ENCODE measurements at regions not wholly inside any gene's neighbourhood (a gene's known extent, or its start where the extent isn't known, plus 50 kb on each side); places are given as distances from the start of the nearest gene placed in this dataset.

- POLR2A ChIA-PET: no interaction called here
- Histone ChIP-seq H2AFZ (ENCODE audit: insufficient read depth, low read depth, low read length, poor library complexity, severe bottlenecking) (no peak overlapping the region), H4K20me1 (ENCODE audit: control insufficient read depth, insufficient read depth, low read length, poor library complexity, severe bottlenecking) (no peaks in the 10 kb centered on the region)
Measured at GRCh38 chr3:177476495-177476894, 279.2 kb upstream of the TBL1XR1 start.

DNA sequence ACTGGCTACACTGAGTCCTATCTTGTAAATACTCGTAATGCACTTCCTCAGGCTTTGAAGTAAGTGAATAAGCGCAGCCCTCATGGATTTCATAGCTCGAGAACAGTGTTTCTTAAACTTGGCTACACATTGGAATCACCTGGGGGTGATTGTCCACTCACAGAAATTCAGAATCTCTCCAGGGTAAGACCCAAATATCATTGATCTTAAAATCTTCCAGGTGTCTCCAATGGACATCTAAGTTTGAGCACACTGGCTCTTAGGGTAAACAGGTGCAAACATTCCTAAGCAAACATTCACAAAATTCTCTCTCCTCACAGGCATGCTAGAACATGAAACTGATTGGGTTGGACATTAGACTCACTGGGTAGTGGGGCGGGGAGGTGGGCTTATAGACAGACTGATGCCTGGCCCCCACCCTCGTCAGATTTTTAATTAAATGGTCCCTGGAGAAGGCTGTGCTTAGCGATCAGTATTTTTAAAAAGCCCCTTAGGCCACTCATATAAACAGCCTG, 279.7 kb upstream of the TBL1XR1 start:
- no peak overlapping the region for H3K9ac ChIP-seq (ENCODE audit: low read length)
- H3K79me2 ChIP-seq (ENCODE audit: control insufficient read depth, insufficient read depth, low read length): no peaks in the 10 kb centered on the region
- WGBS (ENCODE audit: insufficient coverage): 100% methylated on average over 3 of the region's 6 CpGs
- no peak overlapping the region for H3K4me2 ChIP-seq (replicated peaks; ENCODE audit: low read depth, low read length, poor library complexity, severe bottlenecking)
- no peak for DNase-seq
- H2AFZ ChIP-seq (ENCODE audit: insufficient read depth, low read depth, low read length, poor library complexity, severe bottlenecking): no peak overlapping the region
- intact Hi-C loops (cut with micrococcal nuclease): no loop called here
- ChIA-PET POLR2A (no interaction called here), CTCF (no interaction called here)
- H3K27me3 Mint-ChIP-seq: no peaks in the 10 kb centered on the region
- H3K27ac Mint-ChIP-seq: no peak overlapping the region
- no peaks in the 10 kb centered on the region for H3K27me3 ChIP-seq (replicated peaks in 1 of 4; ENCODE audit: control extremely low read depth in 1 of 4, control insufficient read depth in 3 of 4, insufficient read depth in 4 of 4, low read length in 3 of 4)
- no peaks in the 10 kb centered on the region for H4K20me1 ChIP-seq (ENCODE audit: control insufficient read depth, insufficient read depth, low read length, poor library complexity, severe bottlenecking)
- no peak for ATAC-seq (ENCODE audit: low read depth)
- H3K9me3 ChIP-seq (ENCODE audit: control extremely low read depth in 1 of 3, control insufficient read depth in 2 of 3, insufficient read depth in 1 of 3, low read length in 2 of 3): no peaks in the 10 kb centered on the region
- no peak overlapping the region for H3K27ac ChIP-seq (ENCODE audit: low read length in 2 of 2)
- no peaks in the 10 kb centered on the region for H3K9me3 Mint-ChIP-seq (ENCODE audit: insufficient read depth)
- no peak overlapping the region for H3K4me3 ChIP-seq (ENCODE audit: control extremely low read depth in 1 of 5, extremely low read depth in 1 of 5, insufficient read depth in 1 of 5, low read depth in 2 of 5, low read length in 4 of 5)
- TF ChIP-seq CTCF (IDR thresholded peaks at IDR 0.05) (no peak), EZH2 (IDR thresholded peaks at IDR 0.05; ENCODE audit: borderline replicate concordance, insufficient read depth, low read depth, low read length, poor library complexity, severe bottlenecking) (no peak)
- no peak overlapping the region for H3K4me3 Mint-ChIP-seq
- peaks cover 2% of the 10 kb centered on the region for H3K4me1 Mint-ChIP-seq
- H3K36me3 ChIP-seq (replicated peaks in 1 of 2; ENCODE audit: control extremely low read depth in 1 of 2, control insufficient read depth in 1 of 2, extremely low read depth in 1 of 2, insufficient read depth in 2 of 2, low read length in 1 of 2): no peaks in the 10 kb centered on the region
- H3K4me1 ChIP-seq (ENCODE audit: control insufficient read depth in 2 of 2, insufficient read depth in 2 of 2, low read length in 2 of 2): no peaks in the 10 kb centered on the region

More at GRCh38 chr3:177476495-177476894, 279.2 kb upstream of the TBL1XR1 start:
- no CpG with 5 or more reads among the region's 7 CpGs for WGBS (ENCODE audit: insufficient coverage)
- H3K4me3 Mint-ChIP-seq: no peak overlapping the region
- Histone ChIP-seq H3K9ac (ENCODE audit: low read length) (no peak overlapping the region), H3K4me2 (replicated peaks; ENCODE audit: low read depth, low read length, poor library complexity, severe bottlenecking) (no peak overlapping the region), H3K79me2 (ENCODE audit: control insufficient read depth, insufficient read depth, low read length) (no peaks in the 10 kb centered on the region), H3K27me3 (replicated peaks in 1 of 4; ENCODE audit: control extremely low read depth in 1 of 4, control insufficient read depth in 3 of 4, insufficient read depth in 4 of 4, low read length in 3 of 4) (no peaks in the 10 kb centered on the region), H3K4me3 (ENCODE audit: control extremely low read depth in 1 of 5, extremely low read depth in 1 of 5, insufficient read depth in 1 of 5, low read depth in 2 of 5, low read length in 4 of 5) (no peak overlapping the region), H3K9me3 (ENCODE audit: control extremely low read depth in 1 of 3, control insufficient read depth in 2 of 3, insufficient read depth in 1 of 3, low read length in 2 of 3) (no peaks in the 10 kb centered on the region), H3K27ac (ENCODE audit: low read length in 2 of 2) (no peak overlapping the region), H3K36me3 (replicated peaks in 1 of 2; ENCODE audit: control extremely low read depth in 1 of 2, control insufficient read depth in 1 of 2, extremely low read depth in 1 of 2, insufficient read depth in 2 of 2, low read length in 1 of 2) (no peaks in the 10 kb centered on the region), H3K4me1 (ENCODE audit: control insufficient read depth in 2 of 2, insufficient read depth in 2 of 2, low read length in 2 of 2) (no peaks in the 10 kb centered on the region)
- ATAC-seq (ENCODE audit: low read depth) (no peak), DNase-seq (no peak)
- TF ChIP-seq CTCF (IDR thresholded peaks at IDR 0.05): no peak
- TF ChIP-seq EZH2 (IDR thresholded peaks at IDR 0.05; ENCODE audit: borderline replicate concordance, insufficient read depth, low read depth, low read length, poor library complexity, severe bottlenecking): no peak
- CTCF ChIA-PET: no interaction called here
- peaks cover 2% of the 10 kb centered on the region for H3K4me1 Mint-ChIP-seq
- intact Hi-C loops (cut with micrococcal nuclease): no loop called here
- H3K27me3 Mint-ChIP-seq: no peaks in the 10 kb centered on the region
- no peaks in the 10 kb centered on the region for H3K9me3 Mint-ChIP-seq (ENCODE audit: insufficient read depth)
- no peak overlapping the region for H3K27ac Mint-ChIP-seq
